GM12878 (cell line): ENCODE measurements at regions not wholly inside any gene's neighbourhood (a gene's known extent, or its start where the extent isn't known, plus 50 kb on each side); places are given as distances from the start of the nearest gene placed in this dataset.

Source experiments
- ATAC-seq: fragments of 200-7000 bp; cut with Tn5 transposase; 3 replicates; pipeline ENCODE4 v1.9.1; 2020; ENCODE audit warnings: mild to moderate bottlenecking, moderate library complexity
- BruUV-seq: library from RNA; stranded (reverse); fragments of 400-500 nt; replicated peaks from 2 replicates; lab custom pipeline; 2021; lab: Mats Ljungman, UMichigan
- CTCF ChIA-PET: fragments of 300-600 bp; sonication (Branson Sonifier 250); formaldehyde crosslinking; extraction: SDS; loops from one replicate; lab custom pipeline; 2021; ENCODE audit warnings: inconsistent platforms; lab: Yijun Ruan, JAX
- POLR2A ChIA-PET: fragments of 350-600 bp; formaldehyde crosslinking; extraction: SDS; loops from one replicate; lab custom pipeline; 2021; ENCODE audit warnings: inconsistent platforms; lab: Charles Lee
- RAD21 ChIA-PET: fragments of 300-600 bp; sonication (Branson Sonifier 250); formaldehyde crosslinking; loops from one replicate; lab custom pipeline; 2023; ENCODE audit warnings: antibody characterized with exemption; ENCODE audit not compliant: unreplicated experiment; lab: Charles Lee
- SMC1A ChIA-PET: fragments of 300-600 bp; sonication (Branson Sonifier 250); formaldehyde crosslinking; loops from one replicate; lab custom pipeline; 2023; ENCODE audit not compliant: unreplicated experiment, uncharacterized antibody; lab: Charles Lee
- DNase-seq: peaks from one replicate; pipeline ENCODE4 v3.0.0-alpha.2; 2011; ENCODE audit warnings: low read depth, low spot score
- FAIRE-seq: peaks from 3 replicates; lab custom pipeline; 2011; peaks lifted over from hg19 to GRCh38; lab: Jason Lieb, UNC
- H2AFZ ChIP-seq: 2 replicates; pipeline ENCODE4 v1.6.0; 2011; ENCODE audit warnings: low read depth, low read length, control low read depth; ENCODE audit not compliant: control insufficient read depth
- H3K27ac ChIP-seq: 2 replicates; pipeline ENCODE4 v1.5.1; 2011; ENCODE audit warnings: control low read depth; ENCODE audit not compliant: control insufficient read depth, insufficient read depth
- H3K27me3 ChIP-seq, 2 experiments: replicated peaks in 1 of 2; 2 replicates each; pipeline versions ENCODE4 v1.6.0 to v1.6.1; 2011; ENCODE audit warnings: low read length in 1 of 2; ENCODE audit not compliant: control insufficient read depth in 2 of 2, insufficient read depth in 2 of 2
- H3K36me3 ChIP-seq, 2 experiments: 2 replicates each; pipeline ENCODE4 v1.5.1; 2011; ENCODE audit warnings: low read length in 1 of 2; ENCODE audit not compliant: control insufficient read depth in 2 of 2, insufficient read depth in 2 of 2
- H3K4me1 ChIP-seq: 2 replicates; pipeline ENCODE4 v1.6.1; 2011; ENCODE audit warnings: mild to moderate bottlenecking, low read length, moderate library complexity, mixed read lengths; ENCODE audit not compliant: control insufficient read depth, insufficient read depth
- H3K4me2 ChIP-seq: 2 replicates; pipeline ENCODE4 v1.6.0; 2011; ENCODE audit warnings: control low read depth; ENCODE audit not compliant: control insufficient read depth, insufficient read depth
- H3K4me3 ChIP-seq: fragments of 200-600 bp; sonication (generic); 2 replicates; pipeline ENCODE4 v1.5.1; 2016
- H3K79me2 ChIP-seq: 2 replicates; pipeline ENCODE4 v1.6.0; 2011; ENCODE audit warnings: low read length; ENCODE audit not compliant: control insufficient read depth, insufficient read depth
- H3K9ac ChIP-seq: 2 replicates; pipeline ENCODE4 v1.8.0; 2011; ENCODE audit warnings: low read length, control low read depth, mixed read lengths; ENCODE audit not compliant: control insufficient read depth, insufficient read depth
- H3K9me3 ChIP-seq: replicated peaks from 3 replicates; pipeline ENCODE4 v1.5.1; 2011; ENCODE audit warnings: mild to moderate bottlenecking, low read length; ENCODE audit not compliant: control insufficient read depth, insufficient read depth
- H4K20me1 ChIP-seq: 2 replicates; pipeline ENCODE4 v1.6.0; 2011; ENCODE audit not compliant: control insufficient read depth, insufficient read depth
- BRCA1 ChIP-seq: IDR thresholded peaks from 2 replicates; pipeline ENCODE4 v1.6.1; 2011; ENCODE audit warnings: low read depth, low read length, improper control_type of control experiment
- CEBPB ChIP-seq, 2 experiments: fragments of 150-350 bp in 1 of 2; IDR thresholded peaks; 2 replicates each; pipeline ENCODE4 v1.6.1; 2012 to 2014; ENCODE audit warnings: low read depth in 2 of 2, low read length in 2 of 2, borderline replicate concordance in 1 of 2, inconsistent platforms in 1 of 2
- CHD1 ChIP-seq: IDR thresholded peaks from 2 replicates; pipeline ENCODE4 v1.6.1; 2012; ENCODE audit warnings: low read depth, low read length, improper control_type of control experiment
- CHD4 ChIP-seq: fragments of 200-600 bp; sonication (generic); IDR thresholded peaks from 2 replicates; pipeline ENCODE4 v1.6.1; 2016; ENCODE audit warnings: mild to moderate bottlenecking
- LARP7 ChIP-seq: fragments of 450-650 bp; IDR thresholded peaks from 2 replicates; pipeline ENCODE4 v1.6.1; 2017; ENCODE audit warnings: mild to moderate bottlenecking
- MEF2A ChIP-seq: IDR thresholded peaks from 2 replicates; pipeline ENCODE4 v1.6.1; 2011; ENCODE audit warnings: low read depth, mild to moderate bottlenecking, low read length, moderate library complexity; ENCODE audit not compliant: insufficient read depth
- MEF2B ChIP-seq: fragments of 450-650 bp; IDR thresholded peaks from 2 replicates; pipeline ENCODE4 v1.6.1; 2018; ENCODE audit warnings: mild to moderate bottlenecking, moderate library complexity; ENCODE audit not compliant: partially characterized antibody, poor library complexity, severe bottlenecking
- NR2F1 ChIP-seq: fragments of 450-650 bp; conservative IDR thresholded peaks from 2 replicates; pipeline ENCODE4 v1.6.1; 2017; ENCODE audit warnings: mild to moderate bottlenecking
- POLR2A ChIP-seq: IDR thresholded peaks from 2 replicates; pipeline ENCODE4 v1.6.1; 2011; ENCODE audit warnings: low read depth, mild to moderate bottlenecking, low read length
- RCOR1 ChIP-seq: conservative IDR thresholded peaks from 2 replicates; pipeline ENCODE4 v1.6.1; 2012; ENCODE audit warnings: low read depth, low read length, improper control_type of control experiment
- SKIL ChIP-seq: fragments of 450-650 bp; IDR thresholded peaks from 2 replicates; pipeline ENCODE4 v1.6.1; 2017; ENCODE audit warnings: mild to moderate bottlenecking, low read depth, inconsistent platforms; ENCODE audit not compliant: poor library complexity, severe bottlenecking
- TBL1XR1 ChIP-seq: IDR thresholded peaks from 2 replicates; pipeline ENCODE4 v1.6.1; 2012; ENCODE audit warnings: low read depth, low read length, improper control_type of control experiment
- ZNF592 ChIP-seq: fragments of 450-650 bp; IDR thresholded peaks from 2 replicates; pipeline ENCODE4 v1.6.1; 2017; ENCODE audit warnings: mild to moderate bottlenecking, moderate library complexity
- ZZZ3 ChIP-seq: IDR thresholded peaks from 2 replicates; pipeline ENCODE4 v1.6.1; 2011; ENCODE audit warnings: low read depth; ENCODE audit not compliant: control insufficient read depth, insufficient read length
- WGBS: methylation state at CpG from one replicate; pipeline ENCODE4 v1.1.6; 2016; ENCODE audit warnings: low lambda C conversion rate; ENCODE audit not compliant: insufficient replicate concordance, insufficient coverage; ENCODE audit errors: missing lambda C conversion rate; 5-methylcytosine and 5-hydroxymethylcytosine counted together
- in situ Hi-C: fragments of 300-500 bp; cut with MboI; formaldehyde crosslinking; loops from 9 replicates; pipeline ENCODE4 v1.14.3; 2018; ENCODE audit warnings: mixed read lengths
- intact Hi-C: fragments of 100-400 bp; cut with micrococcal nuclease; formaldehyde crosslinking; loops from one replicate; pipeline ENCODE4 v1.14.2; 2022; ENCODE audit not compliant: unreplicated experiment
- TF ChIP-seq, protein P1 (sequence below): fragments of 450-650 bp; IDR thresholded peaks from 2 replicates; pipeline ENCODE4 v1.6.1; 2017; ENCODE audit warnings: mild to moderate bottlenecking
- TF ChIP-seq, protein P2 (sequence below): IDR thresholded peaks from 2 replicates; pipeline ENCODE4 v1.6.1; 2011; ENCODE audit warnings: borderline replicate concordance, low read depth, mild to moderate bottlenecking, moderate library complexity, mixed read lengths, low read length; ENCODE audit not compliant: insufficient read depth; ENCODE audit errors: extremely low read length

DNA sequence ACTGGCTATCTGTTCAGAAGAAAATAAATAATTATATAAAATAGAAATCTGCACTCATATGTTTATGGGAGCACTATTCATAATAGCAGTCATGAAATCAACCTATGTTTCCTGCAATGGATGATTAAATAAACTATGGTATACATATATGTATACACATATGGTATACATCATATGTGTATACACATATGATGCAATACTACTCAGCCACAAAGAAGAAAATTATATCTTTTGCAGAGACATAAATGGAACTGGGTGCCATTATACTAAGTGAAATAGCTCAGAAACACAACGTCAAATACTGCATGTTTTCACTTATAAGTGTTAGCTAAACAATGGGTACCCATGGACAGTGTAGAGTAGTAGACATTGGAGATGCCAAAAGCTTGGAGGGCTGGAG lies 381.2 kb upstream of the LRFN5 start:
- in situ Hi-C loops (no loop called here), intact Hi-C loops (no loop called here)
- no peaks in the 10 kb centered on the region for H3K9me3 ChIP-seq
- H3K4me3 ChIP-seq = no peak overlapping the region
- DNase-seq (no peak), FAIRE-seq (no peak), ATAC-seq (no peak)
- ChIA-PET CTCF (no interaction called here), SMC1A (no interaction called here), POLR2A (no interaction called here), RAD21 (no interaction called here)
- H3K4me1 ChIP-seq = no peaks in the 10 kb centered on the region
- 11% methylated on average over 1 of the region's 1 CpG for WGBS
- H4K20me1 ChIP-seq = no peaks in the 10 kb centered on the region
- no peak overlapping the region for H3K4me2 ChIP-seq
- no peak overlapping the region for H3K27ac ChIP-seq
- H3K36me3 ChIP-seq = no peaks in the 10 kb centered on the region
- no peak for TF ChIP-seq MEF2B
- no peak for TF ChIP-seq ZNF592
- no peak for TF ChIP-seq CEBPB (IDR thresholded peaks at IDR 0.05; ENCODE audit: borderline replicate concordance in 1 of 2, low read depth in 2 of 2, low read length in 2 of 2)
- TF ChIP-seq SKIL = no peak
- no peak for TF ChIP-seq RCOR1
- no peak for TF ChIP-seq POLR2A
- TF ChIP-seq, protein P1, sequence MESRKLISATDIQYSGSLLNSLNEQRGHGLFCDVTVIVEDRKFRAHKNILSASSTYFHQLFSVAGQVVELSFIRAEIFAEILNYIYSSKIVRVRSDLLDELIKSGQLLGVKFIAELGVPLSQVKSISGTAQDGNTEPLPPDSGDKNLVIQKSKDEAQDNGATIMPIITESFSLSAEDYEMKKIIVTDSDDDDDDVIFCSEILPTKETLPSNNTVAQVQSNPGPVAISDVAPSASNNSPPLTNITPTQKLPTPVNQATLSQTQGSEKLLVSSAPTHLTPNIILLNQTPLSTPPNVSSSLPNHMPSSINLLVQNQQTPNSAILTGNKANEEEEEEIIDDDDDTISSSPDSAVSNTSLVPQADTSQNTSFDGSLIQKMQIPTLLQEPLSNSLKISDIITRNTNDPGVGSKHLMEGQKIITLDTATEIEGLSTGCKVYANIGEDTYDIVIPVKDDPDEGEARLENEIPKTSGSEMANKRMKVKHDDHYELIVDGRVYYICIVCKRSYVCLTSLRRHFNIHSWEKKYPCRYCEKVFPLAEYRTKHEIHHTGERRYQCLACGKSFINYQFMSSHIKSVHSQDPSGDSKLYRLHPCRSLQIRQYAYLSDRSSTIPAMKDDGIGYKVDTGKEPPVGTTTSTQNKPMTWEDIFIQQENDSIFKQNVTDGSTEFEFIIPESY = no peak
- TF ChIP-seq LARP7 = no peak
- TF ChIP-seq CHD4 = no peak
- TF ChIP-seq BRCA1 = no peak
- no peak for TF ChIP-seq TBL1XR1
- TF ChIP-seq ZZZ3 = no peak
- TF ChIP-seq CHD1 = no peak
- TF ChIP-seq, protein P2, sequence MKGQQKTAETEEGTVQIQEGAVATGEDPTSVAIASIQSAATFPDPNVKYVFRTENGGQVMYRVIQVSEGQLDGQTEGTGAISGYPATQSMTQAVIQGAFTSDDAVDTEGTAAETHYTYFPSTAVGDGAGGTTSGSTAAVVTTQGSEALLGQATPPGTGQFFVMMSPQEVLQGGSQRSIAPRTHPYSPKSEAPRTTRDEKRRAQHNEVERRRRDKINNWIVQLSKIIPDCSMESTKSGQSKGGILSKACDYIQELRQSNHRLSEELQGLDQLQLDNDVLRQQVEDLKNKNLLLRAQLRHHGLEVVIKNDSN = no peak
- TF ChIP-seq NR2F1 = no peak
- TF ChIP-seq MEF2A = no peak
- no peaks in the 10 kb centered on the region for H3K79me2 ChIP-seq
- H3K27me3 ChIP-seq = no peaks in the 10 kb centered on the region
- no peak overlapping the region for H2AFZ ChIP-seq
- no TSS peak for BruUV-seq
- no peak overlapping the region for H3K9ac ChIP-seq
